ENCODE measurements at regions not wholly inside any gene's neighbourhood (a gene's known extent, or its start where the extent isn't known, plus 50 kb on each side); places are given as distances from the start of the nearest gene placed in this dataset.
"Not testable (repeated sequence)": the region's sequence is repeated elsewhere in the genome, so short reads cannot be mapped to it uniquely, and the experiment has no call there.

DNA sequence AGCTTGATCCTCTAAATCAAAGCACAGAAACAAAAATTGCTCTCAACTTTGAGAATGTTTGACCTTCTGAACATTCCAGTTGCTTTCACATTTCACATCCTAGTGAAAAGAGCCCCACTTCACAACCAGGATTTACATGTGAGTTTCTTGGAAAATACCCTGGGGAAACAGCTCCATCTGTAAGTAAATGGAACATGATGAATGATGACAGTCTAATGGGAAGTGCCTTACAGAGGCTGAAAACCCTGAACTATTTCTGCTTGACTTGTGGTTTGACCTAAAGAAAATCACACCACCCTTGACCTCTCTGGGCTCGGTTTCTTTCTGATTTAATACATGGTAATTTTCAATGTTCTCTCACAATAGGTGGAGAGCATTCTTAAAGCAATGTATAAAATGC, 499.4 kb upstream of the API5 start:
- no peak for DNase-seq
- no peak for ATAC-seq
- intact Hi-C loops (cut with micrococcal nuclease), result no loop called here
- Mint-ChIP-seq H3K27me3 (no peaks in the 10 kb centered on the region), H3K4me1 (ENCODE audit: low read depth) (no peaks in the 10 kb centered on the region), H3K27ac (no peak overlapping the region), H3K36me3 (ENCODE audit: low read depth) (no peaks in the 10 kb centered on the region), H3K9me3 (peaks cover 9% of the 10 kb centered on the region), H3K4me3 (no peak overlapping the region)
- POLR2A ChIA-PET, result no interaction called here
- no peak for TF ChIP-seq CTCF (IDR thresholded peaks at IDR 0.05)
- CTCF ChIA-PET, result no interaction called here

- ATAC-seq (no peak), DNase-seq (no peak)
- Mint-ChIP-seq H3K9me3 (peaks cover 9% of the 10 kb centered on the region), H3K36me3 (ENCODE audit: low read depth) (no peaks in the 10 kb centered on the region), H3K4me3 (no peak overlapping the region), H3K27ac (no peak overlapping the region), H3K27me3 (no peaks in the 10 kb centered on the region), H3K4me1 (ENCODE audit: low read depth) (no peaks in the 10 kb centered on the region)
- intact Hi-C loops (cut with micrococcal nuclease), result no loop called here
- CTCF ChIA-PET, result no interaction called here
- no peak for TF ChIP-seq CTCF (IDR thresholded peaks at IDR 0.05)
- POLR2A ChIA-PET, result no interaction called here
Observed at GRCh38 chr11:42812960-42813359, 498.8 kb upstream of the API5 start.

GRCh38 chr11:42816471-42816870, 495.3 kb upstream of the API5 start:
- DNase-seq, result no peak
- no peak for ATAC-seq
- Mint-ChIP-seq H3K4me1 (ENCODE audit: low read depth) (no peaks in the 10 kb centered on the region), H3K4me3 (no peak overlapping the region), H3K36me3 (ENCODE audit: low read depth) (no peaks in the 10 kb centered on the region), H3K9me3 (peaks cover 6% of the 10 kb centered on the region), H3K27ac (no peak overlapping the region), H3K27me3 (no peaks in the 10 kb centered on the region)
- intact Hi-C loops (cut with micrococcal nuclease), result no loop called here
- POLR2A ChIA-PET, result no interaction called here
- CTCF ChIA-PET, result no interaction called here
- no peak for TF ChIP-seq CTCF (IDR thresholded peaks at IDR 0.05)

- H3K36me3 Mint-ChIP-seq (ENCODE audit: low read depth), result no peaks in the 10 kb centered on the region
- intact Hi-C loops (cut with micrococcal nuclease), result no loop called here
- TF ChIP-seq CTCF (IDR thresholded peaks at IDR 0.05), result no peak
- ChIA-PET CTCF (no interaction called here), POLR2A (no interaction called here)
- H3K4me3 Mint-ChIP-seq, result no peak overlapping the region
- H3K27me3 Mint-ChIP-seq, result no peaks in the 10 kb centered on the region
- H3K4me1 Mint-ChIP-seq (ENCODE audit: low read depth), result no peaks in the 10 kb centered on the region
- peaks cover 3% of the 10 kb centered on the region for H3K9me3 Mint-ChIP-seq
- no peak for ATAC-seq
- no peak for DNase-seq
- H3K27ac Mint-ChIP-seq, result no peak overlapping the region
Observed at GRCh38 chr11:42819126-42819525, 492.7 kb upstream of the API5 start.

DNA sequence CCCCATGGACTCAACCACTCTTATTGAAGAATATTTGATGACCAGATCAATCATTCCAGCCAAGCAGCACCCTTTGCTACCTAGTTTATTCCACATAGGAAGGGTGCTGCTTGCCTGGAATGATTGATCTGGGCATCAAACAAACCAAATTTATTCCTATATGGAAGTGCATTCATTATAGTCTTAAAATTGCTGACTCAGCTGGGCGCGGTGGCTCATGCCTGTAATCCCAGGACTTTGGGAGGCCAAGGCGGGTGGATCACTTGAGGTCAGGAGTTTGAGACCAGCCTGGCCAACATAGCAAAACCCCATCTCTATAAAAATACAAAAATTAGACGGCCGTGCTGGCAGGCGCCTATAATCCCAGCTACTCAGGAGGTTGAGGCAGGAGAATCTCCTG, 489.6 kb upstream of the API5 start:
- intact Hi-C loops (cut with micrococcal nuclease); H3K9me3 Mint-ChIP-seq; DNase-seq; H3K27ac Mint-ChIP-seq; ATAC-seq; H3K27me3 Mint-ChIP-seq; POLR2A ChIA-PET; H3K4me1 Mint-ChIP-seq (ENCODE audit: low read depth); CTCF ChIA-PET; H3K4me3 Mint-ChIP-seq; H3K36me3 Mint-ChIP-seq (ENCODE audit: low read depth): not testable (repeated sequence)

GRCh38 chr11:42823546-42823945, 488.2 kb upstream of the API5 start:
- TF ChIP-seq CTCF (IDR thresholded peaks at IDR 0.05), result no peak
- Mint-ChIP-seq H3K36me3 (ENCODE audit: low read depth) (no peaks in the 10 kb centered on the region), H3K27me3 (no peaks in the 10 kb centered on the region), H3K9me3 (peaks cover 2% of the 10 kb centered on the region), H3K4me3 (no peak overlapping the region), H3K4me1 (ENCODE audit: low read depth) (no peaks in the 10 kb centered on the region), H3K27ac (no peak overlapping the region)
- DNase-seq (no peak), ATAC-seq (no peak)
- POLR2A ChIA-PET, result no interaction called here
- intact Hi-C loops (cut with micrococcal nuclease), result no loop called here
- CTCF ChIA-PET, result no interaction called here

All from activated CD8-positive, alpha-beta T cell treated with anti-CD3 and anti-CD28 coated beads for 36 hours (primary cell).